Mesenteric fat pad (tissue), 1 donor: ENCODE measurements at regions not wholly inside any gene's neighbourhood (a gene's known extent, or its start where the extent isn't known, plus 50 kb on each side); places are given as distances from the start of the nearest gene placed in this dataset.

Source experiments
- DNase-seq: peaks from one replicate; pipeline ENCODE4 v3.0.0-alpha.2; 2020; ENCODE audit warnings: low spot score
- donor health status: DM: yes; HTN: yes; CAD: no.

DNA sequence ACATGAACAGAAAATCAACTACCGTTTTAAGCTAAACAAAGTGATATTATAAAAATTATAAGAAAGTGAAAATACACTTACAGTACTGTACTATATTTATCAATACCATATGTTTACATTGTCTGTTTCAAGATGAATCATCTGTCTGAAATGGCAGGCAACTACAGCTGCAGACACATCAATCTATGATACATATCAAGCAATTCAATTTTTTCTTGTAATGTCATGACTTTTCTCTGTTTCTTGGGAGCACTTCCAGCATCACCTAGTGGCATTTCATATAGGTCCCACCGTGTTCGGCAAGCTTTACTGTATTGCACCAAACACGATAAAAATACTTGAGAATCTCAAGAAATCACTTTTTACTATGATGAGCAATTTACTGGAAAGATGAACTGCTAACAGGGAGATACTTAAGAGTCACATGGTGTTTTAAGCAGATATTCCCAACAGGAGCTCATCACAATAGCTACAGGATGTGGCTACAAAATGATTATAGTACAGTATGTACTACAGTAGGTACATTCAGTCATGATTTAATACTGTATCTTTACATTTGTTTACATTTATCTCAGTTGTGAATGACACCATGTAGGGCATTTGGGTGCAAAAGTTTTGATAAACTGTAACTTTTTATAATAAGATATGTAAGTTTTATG lies 207.4 kb downstream of the ADAM29 start:
- no peak for DNase-seq

DNA sequence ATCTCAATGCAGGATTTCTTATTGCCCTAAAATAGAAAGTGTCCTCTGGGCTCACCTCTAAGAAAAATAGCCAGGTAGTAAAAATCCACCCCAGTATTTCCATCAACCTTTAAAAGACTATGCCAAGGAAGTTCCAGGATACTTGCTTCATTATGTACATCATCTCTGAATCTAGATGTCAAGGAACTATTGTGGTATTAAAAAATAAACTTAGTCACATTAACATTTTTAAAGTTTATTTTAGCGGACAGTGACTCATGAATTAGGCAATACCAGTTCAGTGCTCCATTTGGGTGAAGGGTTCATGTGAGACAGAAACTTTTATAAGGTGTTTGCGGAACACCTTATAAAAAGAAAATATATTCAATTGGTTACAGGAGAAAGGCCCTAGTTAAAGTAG lies 209.2 kb downstream of the ADAM29 start:
- no peak for DNase-seq

DNA sequence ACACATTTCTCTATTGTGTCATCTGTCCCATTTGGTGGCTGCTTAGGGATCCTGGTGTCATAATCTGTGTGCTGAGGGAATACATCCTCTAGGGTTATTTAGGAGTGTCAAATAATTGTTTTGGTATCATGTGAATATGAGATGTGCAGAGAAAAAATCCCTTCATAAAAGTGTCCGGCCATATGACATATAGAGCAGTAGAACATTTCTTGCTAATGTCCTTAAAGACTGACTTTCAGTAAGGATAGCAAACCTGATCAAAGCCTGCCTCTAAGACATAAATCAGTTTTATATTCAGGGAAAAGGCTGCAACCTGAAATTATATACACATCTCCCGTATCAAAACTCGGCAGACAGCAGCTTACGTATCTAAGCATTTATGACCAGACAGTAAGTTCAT lies 211.6 kb downstream of the ADAM29 start:
- DNase-seq: no peak

DNA sequence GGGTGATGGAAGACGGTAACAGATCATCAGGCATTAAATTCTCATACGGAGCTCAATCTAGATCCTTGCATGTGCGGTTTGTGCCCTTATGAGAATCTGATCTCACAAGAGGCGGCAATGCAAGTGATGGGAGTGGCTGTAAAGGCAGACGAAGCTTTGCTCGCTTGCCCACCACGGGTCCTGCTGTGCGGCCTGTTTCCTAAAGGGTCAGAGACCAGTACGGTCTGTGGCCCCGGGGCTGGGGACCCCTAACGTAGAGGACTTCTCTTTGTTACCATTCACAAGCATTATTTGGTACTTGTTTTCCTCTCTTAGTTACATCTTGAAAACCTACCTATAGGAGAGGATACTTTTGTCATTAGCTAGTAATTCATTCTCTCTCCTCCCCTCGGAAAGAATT lies 221.0 kb downstream of the ADAM29 start:
- no peak for DNase-seq

DNA sequence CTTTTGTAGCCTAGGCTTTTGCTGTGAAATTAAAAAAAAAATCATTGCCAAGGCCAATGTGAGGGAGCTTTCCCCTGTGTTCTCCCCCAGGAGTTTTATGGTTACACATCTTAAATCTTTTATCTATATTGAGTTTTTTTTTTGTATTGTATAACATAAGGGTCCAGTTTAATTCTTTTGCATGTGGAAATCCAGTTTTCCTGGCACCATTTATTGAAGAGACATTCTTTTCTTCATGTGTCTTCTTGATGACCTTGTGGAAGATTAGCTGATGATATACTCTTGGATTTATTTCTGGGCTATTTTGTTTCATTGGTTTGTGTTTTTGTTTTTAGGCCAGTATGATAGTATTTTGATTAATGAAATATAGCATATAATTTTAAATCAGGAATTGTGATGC lies 225.0 kb downstream of the ADAM29 start:
- no peak for DNase-seq

DNA sequence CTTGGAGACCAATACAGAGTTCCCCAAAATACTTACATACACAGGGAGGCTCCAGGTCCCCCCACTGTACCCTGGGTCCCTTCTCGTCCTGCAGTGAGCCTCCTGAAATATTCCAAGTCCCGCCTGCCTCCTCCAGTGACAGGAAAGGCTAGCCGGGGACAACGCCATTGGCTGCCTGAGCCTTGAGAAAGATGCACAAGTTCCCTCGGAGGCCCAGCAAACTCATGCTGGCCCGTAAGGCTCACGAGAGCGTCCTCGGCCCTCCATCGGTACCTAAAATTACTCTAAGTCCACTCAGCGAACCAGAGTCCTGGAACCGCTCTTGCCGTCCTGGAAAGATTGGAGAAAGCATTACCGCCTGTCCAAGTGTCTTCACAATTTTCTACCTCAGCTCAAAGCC lies 228.6 kb downstream of the ADAM29 start:
- DNase-seq: no peak

DNA sequence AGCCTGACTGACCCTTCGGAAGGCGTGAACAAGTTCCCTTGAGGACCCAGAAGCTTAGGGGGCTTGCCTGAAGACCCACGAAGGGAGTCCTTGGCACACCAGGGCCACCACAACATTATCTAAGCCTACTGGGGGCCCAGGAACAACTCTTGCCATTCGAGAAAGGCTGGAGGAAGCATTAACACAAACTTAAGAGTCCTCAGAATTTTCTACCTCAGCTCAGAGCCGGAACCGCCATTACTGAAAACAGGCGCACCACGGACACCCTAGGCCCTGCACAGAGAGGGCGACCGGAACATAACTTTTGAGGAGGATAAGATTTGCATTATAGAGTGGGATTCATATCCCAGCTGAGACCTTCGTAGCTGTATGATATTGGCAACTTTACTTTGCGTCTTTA lies 229.1 kb downstream of the ADAM29 start:
- no peak for DNase-seq

DNA sequence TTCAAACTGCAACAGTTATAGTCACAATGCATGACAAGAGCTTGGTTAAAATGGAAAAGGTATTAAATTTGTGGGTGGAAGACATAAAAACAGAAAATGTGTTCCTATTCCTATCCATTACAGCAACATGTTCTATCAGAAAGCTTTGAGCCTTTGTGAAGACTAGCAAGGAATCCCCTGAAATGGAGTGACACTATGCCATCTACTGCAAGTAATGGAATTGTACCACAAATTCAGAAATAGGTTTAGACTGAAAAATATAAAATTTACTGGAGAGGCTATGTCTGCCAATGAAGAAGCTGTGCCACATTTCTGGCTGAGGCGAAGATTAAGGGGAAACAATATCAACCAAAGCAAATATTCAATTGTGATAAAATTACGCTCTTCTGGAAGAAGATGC lies 247.9 kb downstream of the ADAM29 start:
- DNase-seq: no peak

DNA sequence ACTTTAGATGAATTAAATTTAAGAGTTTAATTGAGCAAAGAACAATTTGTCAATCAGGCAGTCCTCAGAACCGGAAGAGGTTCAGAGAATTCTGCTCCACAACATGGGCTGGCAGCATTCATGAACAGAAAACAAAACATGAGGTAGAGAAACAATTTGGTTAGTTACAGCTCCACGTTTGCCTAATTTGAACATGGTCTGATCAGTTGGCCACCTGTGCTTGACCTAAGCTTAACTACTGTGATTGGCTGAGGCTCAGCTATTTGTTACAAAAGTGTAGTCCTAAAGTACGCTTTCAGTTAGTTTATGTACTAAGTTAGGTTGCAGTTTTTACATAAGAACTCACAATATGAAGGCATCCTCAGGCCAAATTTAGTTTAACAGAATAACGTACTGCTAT lies 258.6 kb downstream of the ADAM29 start:
- DNase-seq: no peak

DNA sequence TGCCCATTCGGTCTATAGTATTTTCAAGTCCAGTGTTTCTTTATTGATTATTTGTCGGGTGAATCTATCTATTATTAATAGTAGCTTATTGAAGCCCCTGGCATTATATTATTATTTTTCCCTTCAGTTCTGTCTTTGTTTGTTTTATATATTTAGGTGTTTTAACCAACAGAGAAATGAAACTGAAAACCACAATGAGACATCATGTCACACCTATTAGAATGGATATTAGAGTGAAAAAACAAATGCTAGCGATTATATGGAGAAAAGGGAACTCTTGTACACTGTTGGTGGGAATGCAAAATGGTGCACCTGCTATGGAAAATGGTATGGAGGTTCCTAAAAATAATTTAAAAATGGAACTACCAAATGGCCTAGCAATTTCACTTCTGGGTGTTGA lies 272.5 kb downstream of the ADAM29 start:
- no peak for DNase-seq

DNA sequence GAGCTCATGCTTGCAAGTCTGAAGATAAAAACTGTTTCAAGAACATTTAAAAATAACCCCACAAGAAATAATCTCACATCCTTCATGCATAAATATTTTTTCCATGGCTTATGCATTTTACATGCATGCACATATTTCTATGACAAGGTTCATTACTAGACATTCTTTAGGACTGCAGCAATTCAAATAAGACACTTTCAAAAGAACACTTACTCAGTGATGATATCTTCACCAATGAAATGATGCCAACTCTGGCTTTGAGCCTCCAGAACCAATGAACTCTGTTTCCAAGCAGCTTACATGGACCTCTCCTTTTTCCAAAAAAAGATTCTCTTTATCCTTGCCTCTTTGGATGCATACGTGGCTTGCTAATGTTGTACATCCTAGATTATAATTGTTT lies 279.9 kb downstream of the ADAM29 start:
- no peak for DNase-seq

DNA sequence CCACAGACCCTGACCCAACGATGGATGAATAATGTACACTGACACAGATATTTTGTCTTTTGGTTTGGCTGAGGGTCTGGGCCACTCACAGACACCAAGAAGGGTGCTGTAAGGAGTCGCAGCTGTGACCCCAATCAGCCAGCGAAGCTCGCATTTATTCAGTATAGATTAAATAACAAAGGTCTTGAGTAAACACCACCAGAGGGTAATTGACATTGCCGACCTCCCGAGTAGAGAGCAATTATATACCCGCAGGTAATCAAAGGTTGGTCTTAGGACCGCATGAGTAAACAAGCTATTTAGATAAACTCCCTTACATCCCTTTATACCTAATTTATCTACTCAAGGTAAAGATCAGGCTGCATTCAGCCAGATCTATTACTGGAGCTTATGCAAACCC lies 297.1 kb downstream of the ADAM29 start:
- DNase-seq: no peak

DNA sequence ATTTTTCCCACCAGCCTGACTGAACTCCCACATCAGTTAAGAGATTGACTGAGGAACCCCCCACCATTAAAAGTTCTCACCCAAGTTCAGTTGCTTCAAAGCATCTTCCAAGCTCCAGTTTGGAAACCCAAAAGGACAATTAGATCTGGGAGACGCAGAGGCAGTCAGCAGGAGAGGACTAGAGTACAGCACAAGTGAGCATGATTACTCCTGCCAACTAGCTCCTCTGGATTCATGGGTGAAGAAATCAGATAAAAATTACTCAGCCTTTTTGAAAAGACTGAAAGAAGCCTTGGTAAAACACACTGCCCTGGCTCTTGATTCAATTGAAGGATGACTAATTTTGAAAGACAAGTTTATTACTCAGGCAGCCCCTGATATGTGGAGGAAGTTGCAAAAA lies 297.5 kb downstream of the ADAM29 start:
- DNase-seq: no peak

DNA sequence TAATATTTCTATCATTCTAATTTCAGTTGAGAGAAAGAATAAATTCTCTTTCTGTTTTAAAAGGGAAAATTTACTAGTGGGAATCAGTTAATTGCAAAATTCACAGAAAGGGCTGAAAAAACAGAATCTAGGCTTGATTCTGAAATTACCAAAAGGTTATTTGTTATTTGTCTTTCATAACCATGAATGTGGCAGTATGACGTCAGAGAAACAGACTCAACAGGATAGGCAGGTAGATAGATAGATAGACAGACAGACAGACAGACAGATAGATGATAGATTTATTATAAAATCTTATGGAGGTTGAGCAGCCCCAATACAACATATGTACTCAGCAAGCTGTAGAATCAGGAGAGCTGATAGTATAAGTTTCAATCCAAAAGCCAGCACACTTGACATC lies 311.0 kb downstream of the ADAM29 start:
- DNase-seq: no peak

DNA sequence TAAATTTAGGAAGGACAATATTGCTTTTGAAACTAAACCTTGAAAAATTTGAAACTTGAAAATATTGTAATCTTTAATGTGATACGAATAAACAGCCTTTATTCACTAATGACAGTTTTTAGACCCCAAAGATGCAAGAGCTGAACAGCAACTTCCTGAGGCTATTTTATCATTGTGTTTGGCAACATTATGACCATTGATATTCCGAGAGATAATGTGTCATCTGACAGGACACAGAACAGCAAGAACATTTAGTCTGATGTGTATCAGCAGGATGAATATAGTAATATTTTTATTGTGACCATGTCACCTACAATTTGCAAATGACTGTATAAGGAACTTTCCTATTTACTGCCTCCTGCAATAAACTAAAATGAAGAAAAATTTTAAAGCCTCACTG lies 316.0 kb downstream of the ADAM29 start:
- no peak for DNase-seq

DNA sequence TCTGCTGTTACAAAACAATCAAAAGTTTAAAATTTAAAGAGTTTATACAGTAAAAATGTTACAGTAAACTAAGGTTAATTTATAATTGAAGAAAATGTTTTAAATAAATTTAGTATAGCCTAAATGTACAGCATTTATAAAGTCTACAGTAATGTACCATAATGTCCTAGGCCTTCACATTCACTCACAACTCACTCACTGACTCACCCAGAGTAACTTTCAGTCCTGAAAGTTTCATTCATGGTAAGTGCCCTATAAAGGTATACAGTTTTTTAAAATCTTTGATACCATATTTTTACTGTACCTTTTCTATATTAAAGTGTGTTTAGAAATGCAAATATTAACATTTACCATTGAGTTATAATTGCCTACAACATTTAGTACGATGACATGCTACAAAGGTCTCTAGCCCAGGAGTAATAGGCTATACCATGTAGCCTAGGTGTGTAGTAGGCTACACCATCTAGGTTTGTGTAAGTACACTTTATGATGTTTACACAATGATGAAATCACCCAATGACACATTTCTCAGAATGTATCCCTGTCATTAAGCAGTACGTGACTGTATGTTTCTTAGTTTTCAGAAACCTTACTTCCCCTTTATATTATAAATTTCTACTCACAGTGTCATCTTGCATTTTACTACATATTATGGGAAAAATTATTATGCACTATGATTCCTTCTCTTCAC lies 320.8 kb downstream of the ADAM29 start:
- DNase-seq: no peak

DNA sequence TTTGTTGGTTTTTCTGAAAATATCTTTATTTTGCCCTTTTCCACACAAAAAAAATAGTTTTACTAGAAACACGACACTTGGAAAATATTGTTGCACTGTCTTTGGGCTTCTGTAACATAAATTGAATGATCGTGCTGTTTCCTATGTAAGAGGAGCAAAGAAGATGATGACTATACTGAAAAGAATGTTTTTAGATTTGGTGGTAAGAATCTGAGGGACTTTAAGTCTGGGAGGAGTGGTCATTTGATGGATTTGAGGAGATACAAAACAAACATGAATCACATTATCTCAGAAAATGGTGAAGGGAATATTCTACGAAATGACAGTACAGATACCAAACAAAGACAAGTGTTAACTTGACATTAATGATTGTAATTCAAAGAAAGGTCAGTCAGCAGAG lies 328.8 kb downstream of the ADAM29 start:
- no peak for DNase-seq

DNA sequence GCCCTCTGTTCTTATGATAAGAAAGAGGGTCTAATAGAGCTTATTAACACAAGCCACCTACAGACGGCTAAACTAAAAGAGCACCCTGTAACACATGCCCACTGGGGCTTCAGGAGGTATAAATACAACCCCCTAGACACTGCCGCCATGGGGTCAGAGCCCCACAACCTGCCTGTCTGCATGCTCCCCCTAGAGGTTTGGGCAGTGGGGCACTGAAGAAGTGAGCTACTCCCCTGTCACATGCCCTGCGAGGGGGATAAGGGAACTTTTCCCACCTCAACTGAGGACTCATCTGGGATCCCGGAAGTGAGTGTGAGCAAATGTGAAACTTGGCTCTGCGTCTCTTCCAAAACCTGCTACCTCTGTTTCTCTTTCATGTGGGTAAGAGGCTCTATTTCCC lies 334.5 kb downstream of the ADAM29 start:
- no peak for DNase-seq

DNA sequence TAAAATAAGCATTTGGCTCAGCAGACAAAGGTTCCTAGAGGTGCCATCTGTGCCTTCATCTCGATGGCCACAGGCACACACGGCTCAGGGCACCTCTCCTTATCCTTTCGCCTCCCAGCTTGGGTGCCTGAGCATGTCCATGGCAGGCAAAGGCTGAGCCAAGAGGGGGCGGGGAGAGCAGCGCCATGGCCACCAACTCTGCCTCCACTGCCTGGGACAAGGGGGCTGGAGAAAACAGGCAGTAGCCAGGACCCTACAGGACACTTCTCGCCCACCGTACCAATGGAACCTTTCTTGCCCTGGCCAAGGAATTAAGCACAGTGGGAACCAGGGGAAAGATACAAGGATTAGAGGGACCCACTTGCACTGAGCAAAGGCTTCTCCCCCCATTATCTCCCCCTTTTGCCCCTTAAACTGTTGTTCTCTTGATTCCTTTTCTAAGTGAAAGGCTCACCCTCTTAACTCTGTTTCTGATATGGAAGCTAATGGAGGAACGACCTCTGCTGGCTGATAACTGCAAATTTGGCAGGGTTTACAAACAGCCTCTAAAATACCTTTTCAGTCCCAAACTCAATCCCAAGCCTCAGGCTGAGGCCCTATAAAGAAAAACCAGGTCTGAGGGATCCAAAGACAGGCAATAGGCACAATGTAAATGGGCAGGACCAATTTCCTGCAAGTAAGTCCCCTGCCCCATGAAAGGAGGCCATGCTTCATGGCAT lies 335.2 kb downstream of the ADAM29 start:
- DNase-seq: no peak

DNA sequence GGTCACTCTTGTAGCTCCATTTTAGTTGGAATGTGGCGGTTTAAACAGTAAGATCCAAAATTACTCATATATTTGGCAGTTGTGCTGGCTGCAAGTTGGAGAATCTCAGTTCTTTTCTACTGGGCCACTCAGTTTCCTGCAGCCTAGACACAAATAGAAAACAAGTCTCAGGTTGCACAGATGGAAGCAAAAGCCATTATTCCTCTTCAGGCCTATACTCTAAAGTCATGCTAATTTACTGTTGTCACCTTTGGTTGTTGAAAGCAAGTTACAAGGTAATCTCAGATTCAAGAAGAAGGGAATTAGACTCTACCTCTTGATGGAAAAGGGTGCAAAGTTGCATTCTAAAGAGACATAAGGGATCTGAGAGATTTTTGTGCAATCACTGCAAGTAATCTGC lies 345.4 kb downstream of the ADAM29 start:
- DNase-seq: no peak

DNA sequence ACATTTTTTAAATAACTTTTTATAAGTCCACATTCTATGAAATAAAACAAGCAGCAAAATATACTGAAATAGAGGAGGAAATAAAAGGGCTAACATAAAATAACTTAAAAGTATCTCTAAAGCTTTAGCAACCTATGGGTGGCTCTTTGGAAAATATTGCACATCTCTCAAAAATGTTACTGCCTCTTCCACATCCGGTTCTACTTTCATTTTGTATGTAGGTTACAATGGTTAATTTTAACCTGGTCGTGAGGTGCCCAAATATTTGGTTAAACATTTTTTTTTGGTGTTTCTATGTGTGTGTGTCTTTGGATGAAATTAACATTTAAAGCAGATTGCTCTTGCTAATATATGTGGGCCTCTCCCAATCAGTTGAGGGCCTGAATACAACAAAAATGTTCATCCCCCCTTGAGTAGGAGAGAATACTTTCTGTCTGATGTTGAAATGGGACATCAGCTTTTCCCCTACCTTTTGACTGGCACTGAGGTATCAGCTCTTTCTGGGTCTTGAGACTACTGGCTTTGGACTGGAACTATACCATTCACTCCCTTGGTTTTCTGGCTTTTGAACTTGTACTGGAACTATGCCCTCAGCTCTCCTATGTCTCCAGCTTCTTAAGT lies 353.0 kb downstream of the ADAM29 start:
- no peak for DNase-seq

DNA sequence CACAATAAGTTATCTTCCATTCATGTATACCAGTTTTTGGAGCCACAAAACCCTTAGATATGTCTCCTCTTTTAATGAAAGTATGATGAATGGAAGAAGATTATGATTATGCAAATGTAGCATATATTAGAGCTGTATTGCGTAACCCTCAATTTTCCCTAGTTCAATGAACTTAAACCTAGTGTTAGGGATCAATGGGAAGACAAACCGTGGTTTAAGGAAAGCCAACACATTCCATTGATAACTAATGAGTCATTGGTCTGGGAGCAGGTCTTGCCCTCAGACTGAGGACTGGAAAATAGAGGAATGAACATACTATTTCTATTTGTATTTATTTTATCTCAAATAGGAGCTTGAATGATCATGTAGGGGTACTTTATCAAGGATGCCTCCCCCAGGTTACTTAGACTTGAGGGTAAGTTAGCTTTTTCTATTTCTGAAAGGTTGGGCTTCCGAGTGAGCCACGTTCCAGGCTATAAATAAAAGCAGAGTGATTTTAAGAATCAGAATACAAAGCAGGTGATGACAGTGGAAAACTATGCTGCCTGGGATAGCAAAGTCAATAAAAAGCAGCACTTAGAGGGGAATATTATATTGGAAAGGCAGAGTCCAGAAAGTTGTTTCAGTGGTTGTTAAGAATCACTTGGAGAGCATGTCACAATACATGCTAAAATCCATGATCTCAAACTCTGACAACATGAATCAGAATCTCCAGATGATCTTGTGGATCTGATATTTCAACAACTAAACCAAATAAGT lies 356.0 kb downstream of the ADAM29 start:
- DNase-seq: no peak
